Upper lobe of left lung (tissue), 6 donors: ENCODE measurements at regions not wholly inside any gene's neighbourhood (a gene's known extent, or its start where the extent isn't known, plus 50 kb on each side); places are given as distances from the start of the nearest gene placed in this dataset.

ENCODE experiments used
- ATAC-seq, 2 donors: fragments of 200-7000 bp; cut with Tn5 transposase; one replicate each; pipeline ENCODE4 v1.9.1; 2022; ENCODE audit warnings: mild to moderate bottlenecking in 2 of 2, moderate library complexity in 2 of 2; ENCODE audit not compliant: low FRiP score in 2 of 2
- DNase-seq, 2 donors: peaks; one replicate each; pipeline ENCODE4 v3.0.0-alpha.2; 2019 to 2020
- H3K27ac ChIP-seq, 4 donors: fragments of 200-600 bp; sonication (generic); one replicate each; pipeline ENCODE4 v1.5.1; 2016 to 2019
- H3K27me3 ChIP-seq, 4 donors: fragments of 200-600 bp; sonication (generic); one replicate each; pipeline ENCODE4 v1.5.1; 2017 to 2019
- H3K36me3 ChIP-seq, 4 donors: fragments of 200-600 bp; sonication (generic); one replicate each; pipeline ENCODE4 v1.5.1; 2016 to 2019
- H3K4me1 ChIP-seq, 4 donors: fragments of 200-600 bp; sonication (generic); one replicate each; pipeline ENCODE4 v1.5.1; 2018 to 2019
- H3K4me3 ChIP-seq, 4 donors: fragments of 200-600 bp; sonication (generic); one replicate each; pipeline ENCODE4 v1.5.1; 2017 to 2019; ENCODE audit warnings: mild to moderate bottlenecking in 2 of 4, moderate library complexity in 1 of 4
- H3K9me3 ChIP-seq, 4 donors: fragments of 200-600 bp; sonication (generic); one replicate each; pipeline ENCODE4 v1.5.1; 2018 to 2019
- CTCF ChIP-seq, 6 experiments: fragments of 450-650 bp in 4 of 6; fragments of 200-600 bp in 2 of 6; sonication (generic) in 2 of 6; IDR thresholded peaks; one replicate each; pipeline ENCODE4 v1.5.1; 2016 to 2019; ENCODE audit warnings: antibody characterized with exemption in 6 of 6
- EP300 ChIP-seq, 4 donors: sonication (generic); formaldehyde crosslinking; IDR thresholded peaks; one replicate each; pipeline ENCODE4 v1.5.1; 2017; ENCODE audit warnings: antibody characterized with exemption in 4 of 4, control low read depth in 2 of 4
- POLR2A ChIP-seq, 4 donors: fragments of 450-650 bp; IDR thresholded peaks; one replicate each; pipeline ENCODE4 v1.5.1; 2016 to 2017; ENCODE audit warnings: antibody characterized with exemption in 4 of 4, mild to moderate bottlenecking in 2 of 4
- POLR2AphosphoS5 ChIP-seq, 2 donors: sonication (generic); formaldehyde crosslinking; IDR thresholded peaks; one replicate each; pipeline ENCODE4 v1.5.1; 2017; ENCODE audit warnings: antibody characterized with exemption in 2 of 2
- WGBS, 2 donors: methylation state at CpG; one replicate each; pipeline ENCODE4 v1.1.5; 2017 to 2018; 5-methylcytosine and 5-hydroxymethylcytosine counted together
- donor health status: DM: no; HTN: no; CAD: no; lungs with moderate emphysema.
- donor health status: DM: no; HTN: yes; CAD: no; lungs with severe emphysema.

GRCh38 chr14:61847861-61848260, 85.6 kb downstream of the SNAPC1 start:
- H3K27ac ChIP-seq: no peak overlapping the region
- H3K4me3 ChIP-seq: no peak overlapping the region
- H3K27me3 ChIP-seq: no peaks in the 10 kb centered on the region
- ATAC-seq (no peak), DNase-seq (no peak)
- peaks cover 0 to 7% (median 3%) of the 10 kb centered on the region in 4 donors for H3K9me3 ChIP-seq
- 82 to 90% methylated on average over 3 of the region's 3 CpGs for WGBS, 2 donors
- no peaks in the 10 kb centered on the region for H3K36me3 ChIP-seq
- no peak for TF ChIP-seq POLR2AphosphoS5 (IDR thresholded peaks at IDR 0.05)
- no peak for TF ChIP-seq CTCF (IDR thresholded peaks at IDR 0.05)
- H3K4me1 ChIP-seq: no peaks in the 10 kb centered on the region

- no peaks in the 10 kb centered on the region for H3K4me1 ChIP-seq
Measured at GRCh38 chr14:61854898-61855297, 92.7 kb downstream of the SNAPC1 start.

GRCh38 chr14:61860294-61860918, 98.2 kb downstream of the SNAPC1 start:
- no peak overlapping the region for H3K27ac ChIP-seq
- peak in 1 of 2 donors; percentile 38 for DNase-seq
- H3K4me1 ChIP-seq: no peaks in the 10 kb centered on the region
- H3K9me3 ChIP-seq: no peaks in the 10 kb centered on the region
- WGBS, 2 donors: 46 to 66% methylated on average over 1 of the region's 1 CpG
- H3K36me3 ChIP-seq: no peaks in the 10 kb centered on the region
- no peak overlapping the region for H3K4me3 ChIP-seq
- no peak for TF ChIP-seq POLR2AphosphoS5 (IDR thresholded peaks at IDR 0.05)
- peak; percentile 37 to 81 (median 56) for TF ChIP-seq CTCF (IDR thresholded peaks at IDR 0.05)
- ATAC-seq: peak in 1 of 2 donors; percentile 73
- no peaks in the 10 kb centered on the region for H3K27me3 ChIP-seq

More at GRCh38 chr14:61854898-61855297, 92.7 kb downstream of the SNAPC1 start:
- TF ChIP-seq CTCF (IDR thresholded peaks at IDR 0.05) (no peak), EP300 (IDR thresholded peaks at IDR 0.05) (no peak), POLR2AphosphoS5 (IDR thresholded peaks at IDR 0.05) (no peak), POLR2A (IDR thresholded peaks at IDR 0.05) (no peak)
- ATAC-seq: no peak
- H3K9me3 ChIP-seq: no peaks in the 10 kb centered on the region
- DNase-seq: no peak
- H3K27me3 ChIP-seq: no peaks in the 10 kb centered on the region
- H3K4me3 ChIP-seq: no peak overlapping the region
- H3K27ac ChIP-seq: no peak overlapping the region
- no peaks in the 10 kb centered on the region for H3K36me3 ChIP-seq

- TF ChIP-seq CTCF (IDR thresholded peaks at IDR 0.05) (no peak), EP300 (IDR thresholded peaks at IDR 0.05) (no peak)
- no peak for ATAC-seq
- H3K27ac ChIP-seq: no peak overlapping the region
- no peaks in the 10 kb centered on the region for H3K36me3 ChIP-seq
- WGBS, 2 donors: 59 to 78% methylated on average over 7 of the region's 7 CpGs
- no peak for DNase-seq
- no peaks in the 10 kb centered on the region for H3K4me1 ChIP-seq
- no peaks in the 10 kb centered on the region for H3K27me3 ChIP-seq
- no peak overlapping the region for H3K4me3 ChIP-seq
- no peaks in the 10 kb centered on the region for H3K9me3 ChIP-seq
Measured at GRCh38 chr14:61861320-61861865, 99.2 kb downstream of the SNAPC1 start.

- Histone ChIP-seq H3K36me3 (no peaks in the 10 kb centered on the region), H3K27ac (no peak overlapping the region), H3K4me1 (no peaks in the 10 kb centered on the region), H3K4me3 (no peak overlapping the region), H3K9me3 (no peaks in the 10 kb centered on the region), H3K27me3 (no peaks in the 10 kb centered on the region)
- peak in 1 of 2 donors; percentile 73 for DNase-seq
- TF ChIP-seq EP300 (IDR thresholded peaks at IDR 0.05): no peak
- TF ChIP-seq POLR2AphosphoS5 (IDR thresholded peaks at IDR 0.05): no peak
- TF ChIP-seq CTCF (IDR thresholded peaks at IDR 0.05): no peak
- no peak for TF ChIP-seq POLR2A (IDR thresholded peaks at IDR 0.05)
- WGBS, 2 donors: 93 to 98% methylated on average over 17 to 43 of the region's 43 CpGs
- peak in 1 of 2 donors; percentile 40 for ATAC-seq
Measured at GRCh38 chr14:61864329-61864898, 102.2 kb downstream of the SNAPC1 start.
